Neuronal stem cell (in vitro differentiated cells): ENCODE measurements at regions not wholly inside any gene's neighbourhood (a gene's known extent, or its start where the extent isn't known, plus 50 kb on each side); places are given as distances from the start of the nearest gene placed in this dataset.

ENCODE experiments used
- DNase-seq: peaks from one replicate; pipeline ENCODE4 v3.0.0-alpha.2; 2013; ENCODE audit warnings: low spot score
- H2AFZ ChIP-seq: one replicate; pipeline ENCODE4 v1.6.1; 2013; ENCODE audit warnings: mild to moderate bottlenecking, low read length, inconsistent platforms
- H2AK5ac ChIP-seq: 2 replicates; pipeline ENCODE4 v1.6.1; 2013; ENCODE audit warnings: low read depth, mild to moderate bottlenecking, inconsistent platforms, low read length, moderate library complexity, mixed read lengths
- H2BK120ac ChIP-seq: 2 replicates; pipeline ENCODE4 v1.6.1; 2013; ENCODE audit warnings: low read depth, mild to moderate bottlenecking, inconsistent platforms, low read length, moderate library complexity, mixed read lengths
- H2BK12ac ChIP-seq: one replicate; pipeline ENCODE4 v1.6.1; 2013; ENCODE audit warnings: low read length, inconsistent platforms
- H2BK15ac ChIP-seq: 2 replicates; pipeline ENCODE4 v1.6.1; 2013; ENCODE audit warnings: mild to moderate bottlenecking, low read length, inconsistent platforms, mixed read lengths
- H2BK5ac ChIP-seq: one replicate; pipeline ENCODE4 v1.6.1; 2013; ENCODE audit warnings: inconsistent platforms, mild to moderate bottlenecking, low read length, moderate library complexity
- H3K14ac ChIP-seq: one replicate; pipeline ENCODE4 v1.6.1; 2013; ENCODE audit warnings: low read length, inconsistent platforms
- H3K18ac ChIP-seq: 2 replicates; pipeline ENCODE4 v1.6.1; 2013; ENCODE audit warnings: low read length, inconsistent platforms
- H3K23ac ChIP-seq: 2 replicates; pipeline ENCODE4 v1.6.1; 2013; ENCODE audit warnings: low read depth, mild to moderate bottlenecking, mixed read lengths, low read length, inconsistent platforms; ENCODE audit not compliant: poor library complexity
- H3K27ac ChIP-seq: replicated peaks from 3 replicates; pipeline ENCODE4 v1.5.1; 2013; ENCODE audit warnings: low read length, inconsistent platforms
- H3K27me3 ChIP-seq, 3 experiments: 2 replicates each; pipeline ENCODE4 v1.6.1; 2013; ENCODE audit warnings: low read length in 3 of 3, mild to moderate bottlenecking in 2 of 3, inconsistent platforms in 1 of 3, low read depth in 1 of 3, mixed read lengths in 1 of 3, moderate library complexity in 1 of 3; ENCODE audit not compliant: control insufficient read depth in 3 of 3, insufficient read depth in 3 of 3
- H3K36me3 ChIP-seq, 2 donors: replicated peaks in 1 of 2; 2 replicates each; pipeline ENCODE4 v1.6.1; 2013; ENCODE audit warnings: low read length in 2 of 2; ENCODE audit not compliant: control insufficient read depth in 2 of 2, insufficient read depth in 2 of 2
- H3K4ac ChIP-seq: 2 replicates; pipeline ENCODE4 v1.6.1; 2013; ENCODE audit warnings: inconsistent platforms, mild to moderate bottlenecking, low read length, moderate library complexity
- H3K4me1 ChIP-seq, 2 donors: 1 replicate in 1 of 2; 2 replicates in 1 of 2; pipeline ENCODE4 v1.6.1; 2013; ENCODE audit warnings: low read length in 2 of 2, low read depth in 1 of 2; ENCODE audit not compliant: control insufficient read depth in 2 of 2, insufficient read depth in 1 of 2
- H3K4me2 ChIP-seq: one replicate; pipeline ENCODE4 v1.6.1; 2013; ENCODE audit warnings: mild to moderate bottlenecking, low read length, inconsistent platforms; ENCODE audit not compliant: insufficient read depth, poor library complexity, severe bottlenecking
- H3K4me3 ChIP-seq, 2 donors: 2 replicates each; pipeline ENCODE4 v1.5.1; 2013; ENCODE audit warnings: low read length in 2 of 2, mild to moderate bottlenecking in 2 of 2, inconsistent platforms in 1 of 2, moderate library complexity in 1 of 2
- H3K79me1 ChIP-seq: one replicate; pipeline ENCODE4 v1.6.1; 2013; ENCODE audit warnings: low read depth, mild to moderate bottlenecking, inconsistent platforms, low read length, moderate library complexity
- H3K9ac ChIP-seq: one replicate; pipeline ENCODE4 v1.6.1; 2013; ENCODE audit warnings: mild to moderate bottlenecking, low read depth, low read length, inconsistent platforms; ENCODE audit not compliant: poor library complexity
- H3K9me3 ChIP-seq, 2 donors: replicated peaks in 1 of 2; 2 replicates each; pipeline versions ENCODE3 to v1.6.1; 2013; ENCODE audit warnings: low read length in 2 of 2, mild to moderate bottlenecking in 2 of 2, inconsistent platforms in 1 of 2, low read depth in 1 of 2, mixed read lengths in 1 of 2, moderate library complexity in 1 of 2; ENCODE audit not compliant: control insufficient read depth in 2 of 2, insufficient read depth in 1 of 2
- H4K8ac ChIP-seq: one replicate; pipeline ENCODE4 v1.6.1; 2013; ENCODE audit warnings: low read depth, mild to moderate bottlenecking, inconsistent platforms, low read length, moderate library complexity
- H4K91ac ChIP-seq: one replicate; pipeline ENCODE4 v1.6.1; 2013; ENCODE audit warnings: low read length, low read depth, mild to moderate bottlenecking, inconsistent platforms; ENCODE audit not compliant: poor library complexity
- WGBS, 2 donors: extraction: QIAGEN DNeasy Blood & Tissue Kit; methylation state at CpG; one replicate each; pipeline ENCODE4 v1.1.7; 2013; ENCODE audit warnings: missing lambda C conversion rate in 2 of 2, mixed read lengths in 1 of 2; ENCODE audit not compliant: insufficient read length in 2 of 2, insufficient replicate concordance in 1 of 2; ENCODE audit errors: extremely low coverage in 2 of 2; 5-methylcytosine and 5-hydroxymethylcytosine counted together

DNA sequence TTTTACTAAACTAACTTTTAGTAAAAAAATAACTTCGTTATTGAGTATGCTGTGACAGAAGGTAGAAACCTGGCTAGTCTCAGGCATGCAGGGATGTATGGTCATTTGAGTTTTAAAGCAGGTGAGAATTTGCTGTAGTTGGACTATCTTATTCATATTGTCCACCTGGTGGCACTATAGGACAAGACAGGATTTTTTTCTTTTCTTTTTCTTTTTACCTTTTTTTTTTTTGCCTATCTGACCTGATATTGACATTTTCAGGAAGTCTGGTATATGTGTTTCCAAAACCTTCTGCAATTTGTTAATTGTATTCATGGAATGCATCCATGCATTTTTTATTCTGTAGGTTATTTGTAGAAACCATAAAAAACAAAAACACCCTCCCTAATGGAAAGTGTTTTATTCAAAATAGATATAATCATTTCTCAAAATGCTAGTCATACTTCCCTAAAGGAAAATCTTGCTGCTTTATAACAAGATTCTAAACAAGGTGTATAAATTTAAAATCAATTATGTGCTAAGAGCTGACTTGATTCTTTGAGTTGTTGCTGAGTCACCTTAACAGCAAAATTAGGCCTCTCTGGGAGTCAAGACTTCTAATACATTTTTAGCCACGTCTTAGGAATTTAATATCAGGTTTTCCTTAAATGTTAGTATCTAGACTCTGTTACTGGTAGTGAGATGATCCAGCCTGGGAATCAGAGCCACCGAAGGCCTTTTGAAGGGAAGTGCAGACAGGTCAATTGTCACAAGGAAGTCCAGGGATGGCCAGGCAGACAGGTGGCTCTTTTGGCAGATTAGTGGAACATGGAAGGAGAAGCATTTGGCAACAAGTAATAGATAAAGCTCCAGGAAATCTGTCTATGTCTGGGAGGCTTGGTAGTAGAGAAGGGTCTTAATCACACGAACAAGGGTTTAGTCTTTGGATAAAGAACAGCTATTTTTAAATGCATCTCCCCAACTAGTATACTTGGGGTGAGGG, 201.3 kb upstream of the GNPDA2 start:
- H2BK15ac ChIP-seq, result no peak overlapping the region
- H2AFZ ChIP-seq, result no peak overlapping the region
- no peak overlapping the region for H2AK5ac ChIP-seq
- WGBS, 2 donors, result no CpG with 5 or more reads among the region's 4 CpGs
- H3K79me1 ChIP-seq, result no peaks in the 10 kb centered on the region
- no peak overlapping the region for H3K4me3 ChIP-seq
- no peak overlapping the region for H3K4me2 ChIP-seq
- H2BK120ac ChIP-seq, result no peak overlapping the region
- no peak overlapping the region for H4K91ac ChIP-seq
- H3K36me3 ChIP-seq, result no peaks in the 10 kb centered on the region
- no peaks in the 10 kb centered on the region for H3K9me3 ChIP-seq
- H4K8ac ChIP-seq, result no peak overlapping the region
- no peaks in the 10 kb centered on the region for H3K4me1 ChIP-seq
- no peak overlapping the region for H3K4ac ChIP-seq
- no peak overlapping the region for H3K9ac ChIP-seq
- H3K27ac ChIP-seq, result no peak overlapping the region
- no peak overlapping the region for H3K14ac ChIP-seq
- H3K27me3 ChIP-seq, result no peaks in the 10 kb centered on the region
- H3K18ac ChIP-seq, result no peak overlapping the region
- no peak overlapping the region for H2BK12ac ChIP-seq
- H3K23ac ChIP-seq, result no peak overlapping the region
- no peak overlapping the region for H2BK5ac ChIP-seq
- peak; percentile 39 for DNase-seq

DNA sequence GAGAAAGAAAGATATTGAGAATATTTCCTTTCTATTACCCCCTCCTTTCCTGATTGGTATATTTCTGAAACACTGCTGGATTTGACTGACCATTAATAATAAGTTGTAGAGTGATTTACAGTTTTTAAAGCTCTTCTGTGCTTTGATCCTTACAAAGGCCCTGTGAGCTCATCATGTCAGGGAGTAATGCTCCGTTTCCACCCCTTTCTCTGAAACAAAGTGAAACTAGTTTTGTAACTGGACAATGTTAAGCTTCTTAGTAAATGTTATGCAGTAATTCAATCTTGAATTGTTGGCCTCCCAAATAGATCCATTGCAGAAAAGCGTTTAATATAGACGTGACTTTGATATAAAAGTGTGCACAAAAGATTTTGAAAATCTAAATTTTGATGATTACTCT, 190.1 kb upstream of the GNPDA2 start:
- no peak overlapping the region for H4K8ac ChIP-seq
- no peak overlapping the region for H3K18ac ChIP-seq
- no peak overlapping the region for H2BK12ac ChIP-seq
- H3K79me1 ChIP-seq, result no peaks in the 10 kb centered on the region
- no peak overlapping the region for H3K27ac ChIP-seq
- H2AFZ ChIP-seq, result peak overlapping the region; percentile 45
- no CpG with 5 or more reads among the region's 3 CpGs for WGBS, 2 donors
- no peak overlapping the region for H3K4ac ChIP-seq
- no peaks in the 10 kb centered on the region for H3K4me1 ChIP-seq
- no peak overlapping the region for H3K9ac ChIP-seq
- no peak overlapping the region for H2BK15ac ChIP-seq
- no peaks in the 10 kb centered on the region for H3K36me3 ChIP-seq
- no peak overlapping the region for H3K23ac ChIP-seq
- H2BK120ac ChIP-seq, result no peak overlapping the region
- no peak overlapping the region for H3K4me3 ChIP-seq
- no peak overlapping the region for H3K14ac ChIP-seq
- H3K27me3 ChIP-seq, result no peaks in the 10 kb centered on the region
- no peak for DNase-seq
- H3K4me2 ChIP-seq, result no peak overlapping the region
- H3K9me3 ChIP-seq, result no peaks in the 10 kb centered on the region
- no peak overlapping the region for H2AK5ac ChIP-seq
- H4K91ac ChIP-seq, result no peak overlapping the region
- no peak overlapping the region for H2BK5ac ChIP-seq

DNA sequence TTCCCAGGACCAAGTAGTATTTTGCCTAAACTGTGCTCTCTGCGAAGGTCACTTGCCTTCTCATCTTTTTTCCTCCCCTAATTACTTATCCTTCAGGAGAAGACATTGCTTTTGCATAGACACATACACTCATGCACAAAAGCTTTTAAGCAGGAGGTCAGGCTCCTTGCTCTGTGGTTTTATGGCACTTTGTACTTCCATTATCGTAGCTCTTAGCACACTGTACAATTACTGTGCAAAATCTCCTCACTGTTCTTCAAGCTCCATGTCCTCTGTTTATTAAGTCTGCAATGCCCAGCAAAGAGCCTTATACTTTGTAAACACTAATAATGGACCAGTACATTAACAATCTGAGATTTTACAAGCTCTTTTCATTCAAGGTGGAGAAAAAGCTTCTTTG, 188.4 kb upstream of the GNPDA2 start:
- no CpG with 5 or more reads among the region's 2 CpGs for WGBS, 2 donors
- no peak overlapping the region for H3K14ac ChIP-seq
- no peak overlapping the region for H3K4ac ChIP-seq
- no peak overlapping the region for H3K23ac ChIP-seq
- H3K4me3 ChIP-seq, result no peak overlapping the region
- no peak overlapping the region for H4K8ac ChIP-seq
- H2BK12ac ChIP-seq, result no peak overlapping the region
- no peak overlapping the region for H2BK5ac ChIP-seq
- H4K91ac ChIP-seq, result no peak overlapping the region
- no peak overlapping the region for H3K4me2 ChIP-seq
- no peak overlapping the region for H2BK120ac ChIP-seq
- no peak for DNase-seq
- H2BK15ac ChIP-seq, result no peak overlapping the region
- H2AK5ac ChIP-seq, result no peak overlapping the region
- H3K9ac ChIP-seq, result no peak overlapping the region
- H3K27ac ChIP-seq, result no peak overlapping the region
- H3K9me3 ChIP-seq, result no peaks in the 10 kb centered on the region
- no peak overlapping the region for H2AFZ ChIP-seq
- H3K18ac ChIP-seq, result no peak overlapping the region
- no peaks in the 10 kb centered on the region for H3K27me3 ChIP-seq
- H3K36me3 ChIP-seq, result no peaks in the 10 kb centered on the region
- no peaks in the 10 kb centered on the region for H3K79me1 ChIP-seq
- no peaks in the 10 kb centered on the region for H3K4me1 ChIP-seq

- Histone ChIP-seq H3K23ac (no peak overlapping the region), H4K91ac (no peak overlapping the region), H3K4me1 (no peaks in the 10 kb centered on the region), H3K18ac (no peak overlapping the region), H2BK12ac (no peak overlapping the region), H2AFZ (no peak overlapping the region), H3K4me2 (no peak overlapping the region), H3K9ac (no peak overlapping the region), H3K14ac (no peak overlapping the region), H3K27me3 (no peaks in the 10 kb centered on the region), H3K9me3 (no peaks in the 10 kb centered on the region), H3K4ac (no peak overlapping the region), H2BK15ac (no peak overlapping the region), H3K4me3 (no peak overlapping the region), H3K79me1 (no peaks in the 10 kb centered on the region), H2AK5ac (no peak overlapping the region), H2BK120ac (no peak overlapping the region), H4K8ac (no peak overlapping the region), H2BK5ac (no peak overlapping the region), H3K36me3 (no peaks in the 10 kb centered on the region), H3K27ac (no peak overlapping the region)
- DNase-seq, result no peak
- no CpG with 5 or more reads among the region's 1 CpG for WGBS, 2 donors
Observed at GRCh38 chr4:44914223-44914622, 187.9 kb upstream of the GNPDA2 start.
